ENCODE measurements at regions not wholly inside any gene's neighbourhood (a gene's known extent, or its start where the extent isn't known, plus 50 kb on each side); places are given as distances from the start of the nearest gene placed in this dataset.
"Not testable (repeated sequence)": the region's sequence is repeated elsewhere in the genome, so short reads cannot be mapped to it uniquely, and the experiment has no call there.

DNA sequence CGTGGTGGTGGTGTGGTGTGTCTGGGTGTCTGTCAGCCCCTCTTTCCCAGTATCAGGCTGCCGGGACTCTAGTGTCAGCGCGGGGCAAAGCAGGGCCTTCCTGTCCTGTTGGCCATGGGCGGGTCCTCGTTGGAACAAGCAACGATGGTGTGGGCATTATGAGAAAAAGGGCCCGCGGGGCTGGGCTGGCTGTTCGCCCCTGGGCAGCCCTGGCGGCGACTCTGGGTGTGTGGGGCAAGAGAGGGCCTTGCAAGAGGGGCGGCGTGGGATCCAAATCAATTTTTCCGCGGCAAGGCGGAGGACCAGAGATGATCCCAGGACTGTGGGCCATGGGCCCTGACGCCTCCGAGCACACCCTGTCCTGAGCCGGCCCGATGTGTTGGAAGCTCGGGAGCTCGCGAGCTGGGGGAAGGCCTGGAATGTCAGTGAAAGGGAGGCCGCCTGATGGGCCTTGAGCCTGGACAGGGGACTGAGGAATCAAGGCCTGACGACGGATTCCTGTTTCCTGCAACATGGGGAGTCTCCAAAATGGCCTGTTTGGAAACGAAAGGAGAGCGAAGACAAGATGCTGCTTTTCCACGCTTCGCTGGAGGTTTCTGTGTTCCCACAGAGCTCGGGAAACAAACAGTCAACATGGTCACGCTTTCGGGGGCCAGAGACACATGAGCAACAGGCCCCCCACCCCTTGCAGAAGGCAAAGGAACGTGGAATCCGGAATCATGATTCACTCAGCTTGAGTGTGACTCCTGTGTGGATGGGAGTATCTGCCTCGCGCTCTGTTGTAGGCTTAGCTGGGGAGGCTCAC, 364.7 kb upstream of the DEFB115 start:
- Mint-ChIP-seq H3K27me3 (ENCODE audit: unreplicated experiment) (no peaks in the 10 kb centered on the region), H3K4me1 (ENCODE audit: unreplicated experiment) (no peaks in the 10 kb centered on the region), H3K27ac (ENCODE audit: unreplicated experiment) (no peak overlapping the region), H3K4me3 (ENCODE audit: unreplicated experiment) (no peak overlapping the region), H3K36me3 (ENCODE audit: low read depth, unreplicated experiment) (peaks cover 7% of the 10 kb centered on the region), H3K9me3 (ENCODE audit: unreplicated experiment) (peaks cover 5% of the 10 kb centered on the region)
- TF ChIP-seq, protein P1, sequence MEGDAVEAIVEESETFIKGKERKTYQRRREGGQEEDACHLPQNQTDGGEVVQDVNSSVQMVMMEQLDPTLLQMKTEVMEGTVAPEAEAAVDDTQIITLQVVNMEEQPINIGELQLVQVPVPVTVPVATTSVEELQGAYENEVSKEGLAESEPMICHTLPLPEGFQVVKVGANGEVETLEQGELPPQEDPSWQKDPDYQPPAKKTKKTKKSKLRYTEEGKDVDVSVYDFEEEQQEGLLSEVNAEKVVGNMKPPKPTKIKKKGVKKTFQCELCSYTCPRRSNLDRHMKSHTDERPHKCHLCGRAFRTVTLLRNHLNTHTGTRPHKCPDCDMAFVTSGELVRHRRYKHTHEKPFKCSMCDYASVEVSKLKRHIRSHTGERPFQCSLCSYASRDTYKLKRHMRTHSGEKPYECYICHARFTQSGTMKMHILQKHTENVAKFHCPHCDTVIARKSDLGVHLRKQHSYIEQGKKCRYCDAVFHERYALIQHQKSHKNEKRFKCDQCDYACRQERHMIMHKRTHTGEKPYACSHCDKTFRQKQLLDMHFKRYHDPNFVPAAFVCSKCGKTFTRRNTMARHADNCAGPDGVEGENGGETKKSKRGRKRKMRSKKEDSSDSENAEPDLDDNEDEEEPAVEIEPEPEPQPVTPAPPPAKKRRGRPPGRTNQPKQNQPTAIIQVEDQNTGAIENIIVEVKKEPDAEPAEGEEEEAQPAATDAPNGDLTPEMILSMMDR (IDR thresholded peaks at IDR 0.05; ENCODE audit: unreplicated experiment), result no peak
- no peak for DNase-seq (ENCODE audit: low spot score)

DNA sequence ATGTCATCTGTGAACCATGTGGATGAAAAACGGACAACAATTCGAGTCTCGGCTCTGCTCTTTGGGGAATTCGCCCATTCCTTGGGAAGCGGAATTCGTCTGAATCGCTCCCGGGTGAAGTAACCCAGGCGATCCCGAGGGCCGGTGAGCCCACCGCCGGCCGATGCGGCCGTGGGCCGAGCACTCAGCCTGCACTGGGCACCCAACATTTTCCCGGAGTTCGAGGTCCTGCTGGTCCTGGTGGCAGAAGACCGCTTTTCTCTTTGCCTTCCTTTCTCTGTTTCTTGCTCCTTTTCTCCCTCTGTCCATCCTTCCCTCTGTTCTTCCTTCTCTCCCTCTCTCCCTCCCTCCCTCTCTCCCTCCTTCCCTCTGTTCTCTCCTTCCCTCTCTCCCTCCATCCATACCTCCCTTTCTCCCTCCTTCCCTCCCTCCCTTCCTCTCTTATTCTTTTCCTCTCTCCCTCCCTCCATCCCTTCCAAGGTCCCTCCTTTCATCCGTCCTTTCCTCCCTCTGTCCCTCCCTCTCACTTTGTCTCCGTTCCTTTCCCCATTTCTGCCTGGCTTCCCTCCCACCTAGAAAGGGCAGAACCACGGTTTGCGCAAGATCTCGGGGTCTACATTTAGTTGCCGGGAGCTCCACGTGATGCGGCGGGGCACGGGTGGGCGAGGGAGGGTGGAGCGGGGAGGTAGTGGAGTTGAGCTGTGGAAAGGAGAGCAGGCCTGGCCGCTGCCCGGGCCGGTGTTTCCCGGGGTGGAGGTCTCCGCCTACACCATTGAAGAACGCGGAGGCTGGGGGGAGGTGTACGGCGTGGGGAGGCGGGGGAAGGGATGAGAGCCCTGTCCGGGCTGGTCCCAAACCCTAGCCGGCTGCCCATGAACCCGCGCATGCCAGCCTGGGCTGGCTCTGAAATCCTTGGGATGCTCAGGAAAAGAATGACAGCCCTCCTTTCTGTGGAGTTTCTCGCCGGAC, 363.8 kb upstream of the DEFB115 start:
- not testable (repeated sequence) for H3K27ac Mint-ChIP-seq (ENCODE audit: unreplicated experiment)

DNA sequence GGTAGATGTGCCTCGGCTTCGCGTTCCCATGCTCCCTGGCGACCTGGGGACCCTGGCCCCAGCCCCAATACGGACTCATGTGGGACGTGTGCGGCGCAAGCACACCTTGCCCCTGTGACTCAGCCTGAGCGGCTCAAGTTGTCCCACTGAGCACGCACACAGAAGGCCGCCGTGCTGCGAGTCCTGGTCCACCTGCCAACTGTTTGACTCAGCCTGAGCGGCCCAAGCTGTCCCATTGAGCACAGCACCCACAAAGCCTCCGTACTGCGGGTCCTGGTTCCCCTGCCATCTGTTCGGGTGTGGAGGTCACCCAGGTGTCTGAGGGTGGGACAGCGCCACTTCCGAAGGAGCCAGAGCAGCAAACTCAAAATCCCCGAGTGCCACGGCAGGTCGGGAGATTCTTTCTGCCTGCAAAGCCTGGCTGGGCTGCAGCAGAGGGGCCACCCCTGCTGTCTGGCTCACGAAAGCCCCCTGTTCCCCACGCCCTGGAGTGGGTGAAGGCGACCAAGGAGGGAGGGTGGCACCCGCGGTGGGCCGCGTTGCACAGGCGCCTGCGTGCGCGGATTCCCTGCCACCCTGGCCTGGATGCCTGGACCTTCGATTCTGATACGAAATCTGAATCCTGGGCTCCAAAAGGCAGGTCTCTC, 362.6 kb upstream of the DEFB115 start:
- H3K36me3 Mint-ChIP-seq (ENCODE audit: low read depth, unreplicated experiment); DNase-seq (ENCODE audit: low spot score): not testable (repeated sequence)

More for the DNA sequence above, 363.8 kb upstream of the DEFB115 start:
- H3K27me3 Mint-ChIP-seq (ENCODE audit: unreplicated experiment); H3K9me3 Mint-ChIP-seq (ENCODE audit: unreplicated experiment); H3K4me1 Mint-ChIP-seq (ENCODE audit: unreplicated experiment); H3K4me3 Mint-ChIP-seq (ENCODE audit: unreplicated experiment); H3K36me3 Mint-ChIP-seq (ENCODE audit: low read depth, unreplicated experiment); DNase-seq (ENCODE audit: low spot score): not testable (repeated sequence)

DNA sequence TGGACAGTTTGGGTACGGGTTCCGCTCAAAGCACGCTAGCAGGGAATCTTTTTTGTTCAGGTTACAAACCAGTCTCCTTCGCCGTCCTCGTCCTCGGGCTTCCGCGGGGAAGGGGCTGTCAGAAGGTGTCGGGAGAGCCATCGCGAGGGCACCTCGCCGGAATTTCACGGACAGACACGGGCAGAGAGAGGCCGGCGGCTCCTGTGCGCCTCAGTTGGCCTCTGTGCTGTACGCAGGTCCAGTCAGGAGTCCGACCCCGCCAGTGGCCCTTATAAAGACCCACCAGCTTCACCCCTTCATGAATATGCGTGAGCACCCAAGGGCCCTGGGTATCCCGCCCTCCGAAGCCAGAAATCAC, 362.1 kb upstream of the DEFB115 start:
- DNase-seq (ENCODE audit: low spot score); H3K9me3 Mint-ChIP-seq (ENCODE audit: unreplicated experiment); H3K4me1 Mint-ChIP-seq (ENCODE audit: unreplicated experiment); H3K27ac Mint-ChIP-seq (ENCODE audit: unreplicated experiment); H3K36me3 Mint-ChIP-seq (ENCODE audit: low read depth, unreplicated experiment); H3K4me3 Mint-ChIP-seq (ENCODE audit: unreplicated experiment); H3K27me3 Mint-ChIP-seq (ENCODE audit: unreplicated experiment): not testable (repeated sequence)

More for the DNA sequence above, 362.6 kb upstream of the DEFB115 start:
- not testable (repeated sequence) for H3K27ac Mint-ChIP-seq (ENCODE audit: unreplicated experiment); H3K27me3 Mint-ChIP-seq (ENCODE audit: unreplicated experiment); H3K4me1 Mint-ChIP-seq (ENCODE audit: unreplicated experiment); H3K4me3 Mint-ChIP-seq (ENCODE audit: unreplicated experiment); H3K9me3 Mint-ChIP-seq (ENCODE audit: unreplicated experiment)

DNA sequence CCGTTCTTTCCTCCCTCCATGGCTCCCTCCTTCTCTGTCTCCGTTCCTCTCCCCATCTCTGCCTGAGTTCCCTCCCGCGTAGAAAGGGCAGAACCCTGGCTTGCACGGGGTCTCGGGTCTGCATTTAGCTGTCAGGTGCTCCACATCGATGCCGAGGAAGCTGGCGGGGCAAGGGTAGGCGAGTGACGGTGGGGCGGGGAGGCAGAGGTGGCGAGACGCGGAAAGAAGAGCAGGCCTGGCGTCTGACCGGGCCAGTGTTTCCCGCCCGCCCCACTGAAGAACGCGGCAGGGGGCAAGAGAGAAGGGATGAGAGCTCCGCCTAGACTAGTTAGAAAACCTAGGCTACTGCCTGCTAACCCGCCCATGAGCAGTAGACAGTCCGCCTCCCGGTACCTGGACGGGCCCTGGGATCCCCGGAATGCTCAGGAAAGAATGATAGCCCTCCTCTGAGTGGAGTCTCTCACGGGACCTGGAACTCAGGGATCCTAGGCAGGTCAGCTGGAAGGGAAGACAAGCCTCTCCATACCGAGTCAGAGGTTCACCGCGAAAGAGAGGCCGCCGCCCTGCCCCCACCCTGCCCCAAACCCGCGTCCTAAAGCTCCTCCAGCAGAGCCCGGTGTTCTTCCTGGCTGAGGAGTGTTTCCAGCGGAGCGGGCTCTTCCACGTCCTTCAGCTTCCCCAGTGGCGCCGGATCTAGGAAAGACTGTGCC, 357.9 kb upstream of the DEFB115 start:
- H3K27me3 Mint-ChIP-seq (ENCODE audit: unreplicated experiment); DNase-seq (ENCODE audit: low spot score); H3K27ac Mint-ChIP-seq (ENCODE audit: unreplicated experiment); H3K36me3 Mint-ChIP-seq (ENCODE audit: low read depth, unreplicated experiment); H3K9me3 Mint-ChIP-seq (ENCODE audit: unreplicated experiment); H3K4me1 Mint-ChIP-seq (ENCODE audit: unreplicated experiment); H3K4me3 Mint-ChIP-seq (ENCODE audit: unreplicated experiment): not testable (repeated sequence)

DNA sequence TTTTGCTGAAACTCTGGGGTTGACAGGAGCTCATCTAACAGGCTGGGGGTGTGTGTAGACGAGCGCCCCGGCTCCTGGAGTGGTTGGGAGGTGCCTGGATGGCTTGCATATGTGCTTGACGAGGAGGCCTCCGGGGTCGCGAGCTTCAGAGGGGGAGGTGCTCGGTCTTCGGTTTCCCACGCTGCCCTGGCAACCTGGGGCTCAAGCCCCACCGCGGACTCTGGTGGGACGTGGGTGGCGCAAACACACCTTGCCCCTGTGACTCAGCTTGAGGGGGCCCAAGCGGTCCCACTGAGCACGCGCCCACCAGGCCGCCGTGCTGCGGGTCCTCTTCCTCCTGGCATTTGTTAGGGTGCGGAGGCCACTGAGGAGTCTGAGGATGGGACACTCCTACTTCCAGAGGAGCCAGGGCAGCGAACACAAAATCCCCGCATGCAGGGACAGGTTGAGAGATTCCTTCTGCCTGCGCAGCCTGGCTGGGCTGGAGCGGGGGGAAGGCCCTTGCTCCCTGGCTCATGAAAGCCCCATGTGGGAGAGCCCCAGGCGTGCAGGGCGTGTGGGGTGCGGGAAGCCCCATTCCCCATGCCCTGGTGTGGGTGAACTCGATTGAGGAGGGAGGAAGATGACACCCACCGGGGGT, 357.3 kb upstream of the DEFB115 start:
- DNase-seq (ENCODE audit: low spot score); H3K36me3 Mint-ChIP-seq (ENCODE audit: low read depth, unreplicated experiment); H3K4me3 Mint-ChIP-seq (ENCODE audit: unreplicated experiment); H3K4me1 Mint-ChIP-seq (ENCODE audit: unreplicated experiment); H3K27me3 Mint-ChIP-seq (ENCODE audit: unreplicated experiment); H3K9me3 Mint-ChIP-seq (ENCODE audit: unreplicated experiment); H3K27ac Mint-ChIP-seq (ENCODE audit: unreplicated experiment): not testable (repeated sequence)

DNA sequence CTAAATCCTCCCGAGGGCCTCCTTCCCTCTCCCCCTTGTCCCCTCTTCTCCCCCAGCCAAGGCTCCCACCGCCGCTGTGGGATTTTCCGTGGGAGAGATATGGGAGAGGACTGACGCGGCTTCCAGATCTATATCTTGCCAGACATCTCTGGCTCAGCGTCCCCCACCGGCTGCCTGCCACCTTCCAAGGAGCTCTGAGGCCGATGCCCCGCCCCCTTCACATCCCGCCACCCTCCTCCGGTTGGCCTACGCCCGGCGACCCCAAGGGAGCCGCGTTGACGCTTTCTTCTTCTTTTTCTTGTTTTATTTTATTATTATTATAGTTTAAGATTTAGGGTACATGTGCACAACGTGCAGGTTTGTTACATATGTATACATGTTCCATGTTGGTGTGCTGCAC, 352.2 kb upstream of the DEFB115 start:
- H3K27ac Mint-ChIP-seq (ENCODE audit: unreplicated experiment); H3K4me3 Mint-ChIP-seq (ENCODE audit: unreplicated experiment); H3K9me3 Mint-ChIP-seq (ENCODE audit: unreplicated experiment); DNase-seq (ENCODE audit: low spot score); H3K4me1 Mint-ChIP-seq (ENCODE audit: unreplicated experiment); H3K36me3 Mint-ChIP-seq (ENCODE audit: low read depth, unreplicated experiment): not testable (repeated sequence)
- peaks cover 11% of the 10 kb centered on the region for H3K27me3 Mint-ChIP-seq (ENCODE audit: unreplicated experiment)

All from endothelial cell (in vitro differentiated cells).